C4-2B (cell line): ENCODE measurements at regions not wholly inside any gene's neighbourhood (a gene's known extent, or its start where the extent isn't known, plus 50 kb on each side); places are given as distances from the start of the nearest gene placed in this dataset.

Experiments
- H3K27ac ChIP-seq: fragments of 450-650 bp; 2 replicates; pipeline ENCODE4 v1.5.1; 2017
- CTCF ChIP-seq: fragments of 450-650 bp; conservative IDR thresholded peaks from 2 replicates; pipeline ENCODE4 v1.5.1; 2017; ENCODE audit warnings: mild to moderate bottlenecking
- ZFX ChIP-seq: fragments of 450-650 bp; IDR thresholded peaks from 2 replicates; pipeline ENCODE4 v1.6.1; 2017

GRCh38 chr2:239520811-239521517 lies 120.1 kb upstream of the HDAC4 start:
- H3K27ac ChIP-seq: no peak overlapping the region
- TF ChIP-seq ZFX: no peak
- no peak for TF ChIP-seq CTCF

DNA sequence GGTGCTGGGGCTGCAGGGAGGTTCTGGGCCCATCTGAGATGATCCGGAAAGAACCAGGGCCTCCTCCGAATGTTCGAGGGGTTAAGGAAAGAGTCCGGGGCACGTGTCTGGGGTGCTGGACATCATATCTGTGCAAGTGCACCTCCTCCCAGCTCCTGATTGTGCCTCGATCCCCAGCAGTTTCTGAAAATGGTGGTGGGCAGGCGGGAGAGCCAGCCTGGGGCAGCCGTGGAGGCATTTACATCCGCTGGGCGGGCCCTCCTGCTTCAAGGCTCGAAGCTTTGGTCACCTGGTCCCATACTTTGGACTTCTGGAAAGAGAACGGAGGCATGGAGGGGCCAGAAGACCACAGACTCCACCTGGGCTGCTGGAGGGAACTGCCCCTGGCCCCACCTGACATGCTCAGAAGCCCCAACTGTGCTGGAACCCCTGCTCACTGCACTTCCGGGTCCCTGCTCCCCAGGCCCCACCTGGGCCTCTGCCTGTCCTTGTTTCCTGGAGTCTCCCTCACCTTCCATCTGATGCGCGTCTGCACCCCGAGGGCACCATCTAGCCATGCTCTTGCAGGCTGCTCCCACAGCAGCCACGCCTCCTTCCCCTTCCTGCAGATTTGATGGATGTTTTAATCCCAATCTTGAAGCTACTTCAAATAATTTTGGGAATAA lies 119.2 kb upstream of the HDAC4 start:
- TF ChIP-seq CTCF (no peak), ZFX (no peak)
- no peak overlapping the region for H3K27ac ChIP-seq

DNA sequence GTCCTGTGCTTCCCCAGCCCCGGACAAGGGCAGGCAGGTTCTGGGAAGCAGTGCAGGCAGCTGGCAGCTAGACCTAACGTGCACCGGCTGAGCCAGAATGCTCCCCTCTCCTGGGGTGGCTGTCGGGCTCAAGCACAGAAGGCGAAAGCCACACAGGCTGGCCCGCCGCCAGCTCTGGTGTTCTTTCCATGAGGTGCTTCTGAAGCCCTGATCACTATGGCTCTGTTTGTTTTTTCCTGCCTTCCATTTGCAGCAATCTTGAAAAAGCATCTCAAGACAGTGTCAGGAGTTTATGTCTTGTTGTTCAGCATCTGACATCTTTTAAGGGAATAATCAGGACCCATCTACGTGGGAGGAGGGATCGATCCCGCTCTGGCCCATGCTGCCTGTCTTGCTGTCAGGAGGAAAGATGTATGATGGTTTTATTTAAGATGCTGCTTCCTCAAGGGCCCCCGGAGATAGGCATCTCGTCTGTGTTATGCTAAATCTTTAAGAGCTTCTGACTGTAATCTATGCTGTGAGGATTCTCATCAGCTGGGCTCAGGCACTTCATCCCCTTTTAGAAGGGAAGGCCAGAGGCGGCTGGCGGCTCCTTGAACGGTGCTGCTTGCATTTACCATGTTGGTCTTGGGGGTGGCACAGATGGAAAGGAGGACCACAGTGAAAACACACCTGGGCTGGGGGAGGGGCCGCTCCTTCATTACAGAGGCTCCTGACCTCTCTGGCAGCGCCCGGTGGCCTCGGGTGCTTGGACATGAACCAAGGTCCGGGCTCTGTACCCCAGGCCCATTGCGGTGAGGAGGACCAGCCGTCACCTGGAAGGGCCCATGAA lies 118.5 kb upstream of the HDAC4 start:
- H3K27ac ChIP-seq: no peak overlapping the region
- TF ChIP-seq CTCF (no peak), ZFX (no peak)

- no peak overlapping the region for H3K27ac ChIP-seq
- TF ChIP-seq ZFX (no peak), CTCF (no peak)
Measured at GRCh38 chr2:239518286-239519088, 117.7 kb upstream of the HDAC4 start.

DNA sequence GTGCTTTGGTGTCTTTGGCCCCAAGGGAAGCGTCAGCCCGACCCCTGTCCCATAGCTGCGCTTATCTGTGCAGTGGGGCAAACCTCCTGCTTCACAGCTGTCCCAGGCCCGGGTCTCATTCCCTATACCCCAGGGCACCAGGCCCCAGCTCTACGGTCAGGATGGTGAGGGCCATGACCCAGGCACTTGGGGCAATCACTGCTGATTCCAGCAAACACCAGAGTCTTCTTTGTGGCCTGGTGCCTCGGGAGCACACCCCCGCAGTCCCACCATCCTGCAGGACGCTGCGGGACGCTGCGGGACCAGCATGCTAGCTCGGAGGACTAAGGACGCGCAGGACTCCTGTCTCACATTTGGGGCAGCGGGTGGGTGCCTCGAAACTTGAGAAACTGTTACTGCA lies 116.9 kb upstream of the HDAC4 start:
- TF ChIP-seq CTCF: no peak
- H3K27ac ChIP-seq: no peak overlapping the region

GRCh38 chr2:239516954-239517305 lies 116.1 kb upstream of the HDAC4 start:
- TF ChIP-seq ZFX: no peak
- no peak overlapping the region for H3K27ac ChIP-seq

- TF ChIP-seq CTCF (no peak), ZFX (no peak)
- H3K27ac ChIP-seq: no peak overlapping the region
Measured at GRCh38 chr2:239516286-239516953, 115.6 kb upstream of the HDAC4 start.
